GM13976 (cell line): ENCODE measurements at regions not wholly inside any gene's neighbourhood (a gene's known extent, or its start where the extent isn't known, plus 50 kb on each side); places are given as distances from the start of the nearest gene placed in this dataset.
"Not testable (repeated sequence)": the region's sequence is repeated elsewhere in the genome, so short reads cannot be mapped to it uniquely, and the experiment has no call there.

Experiments
- DNase-seq: peaks from one replicate; pipeline ENCODE4 v3.0.0; 2012; ENCODE audit warnings: low spot score
- in situ Hi-C: fragments of 300-500 bp; cut with MboI; formaldehyde crosslinking; loops from one replicate; pipeline ENCODE4 v1.12.0; 2022; ENCODE audit warnings: low sequenced_read_pairs, mixed read lengths, inconsistent platforms; ENCODE audit not compliant: unreplicated experiment
- TF ChIP-seq, protein P1 (sequence below): IDR thresholded peaks from 2 replicates; pipeline ENCODE4 v1.5.1; 2012; ENCODE audit warnings: borderline replicate concordance, mild to moderate bottlenecking; ENCODE audit not compliant: insufficient read depth; ENCODE audit errors: extremely low read depth, missing control alignments, control extremely low read depth

DNA sequence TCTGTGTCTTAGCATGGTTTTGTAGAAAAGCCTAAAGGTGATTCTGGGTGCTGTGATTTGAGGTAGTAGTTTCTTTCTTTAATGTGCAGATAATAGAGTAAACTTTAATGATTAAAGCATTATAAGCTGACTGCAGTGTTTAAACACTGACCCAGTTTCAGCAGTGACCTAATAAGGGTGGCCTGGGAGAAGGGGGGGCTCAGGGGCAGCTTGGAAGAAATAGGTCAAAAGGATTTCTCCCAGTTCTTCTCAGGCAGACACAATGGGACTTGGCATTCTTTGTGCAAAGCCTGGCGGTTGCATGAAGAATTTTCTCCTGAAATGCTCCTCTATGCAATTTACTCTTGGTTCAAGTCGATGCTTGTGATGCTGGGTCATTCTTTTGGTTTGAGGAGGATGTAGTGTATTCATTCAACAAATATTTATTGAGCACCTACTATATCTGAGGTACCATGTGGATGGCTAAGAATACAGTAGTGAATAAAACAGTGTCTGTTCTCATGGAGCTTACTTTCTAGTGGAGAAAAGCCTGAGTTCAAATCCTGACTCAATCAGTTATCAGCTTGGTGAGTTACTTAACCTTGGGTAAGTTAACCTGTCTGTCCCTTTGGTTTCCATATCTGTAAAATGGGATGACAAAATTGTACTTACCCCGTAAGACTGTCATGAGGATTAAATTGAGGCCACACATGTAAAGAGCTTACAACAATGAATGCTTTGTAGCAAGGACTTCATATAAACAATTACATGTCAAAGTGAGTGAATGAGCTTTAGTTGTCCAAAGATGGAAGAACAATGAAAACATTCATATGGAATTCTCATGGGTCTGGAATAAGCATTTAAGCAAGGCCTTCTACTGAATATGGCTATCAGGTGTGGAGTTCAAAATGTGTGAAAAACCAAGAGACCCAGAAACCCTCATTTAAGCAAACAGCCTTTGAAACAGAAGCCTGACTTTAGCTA, 210.2 kb downstream of the KCNRG start:
- in situ Hi-C loops: no loop called here
- TF ChIP-seq, protein P1, sequence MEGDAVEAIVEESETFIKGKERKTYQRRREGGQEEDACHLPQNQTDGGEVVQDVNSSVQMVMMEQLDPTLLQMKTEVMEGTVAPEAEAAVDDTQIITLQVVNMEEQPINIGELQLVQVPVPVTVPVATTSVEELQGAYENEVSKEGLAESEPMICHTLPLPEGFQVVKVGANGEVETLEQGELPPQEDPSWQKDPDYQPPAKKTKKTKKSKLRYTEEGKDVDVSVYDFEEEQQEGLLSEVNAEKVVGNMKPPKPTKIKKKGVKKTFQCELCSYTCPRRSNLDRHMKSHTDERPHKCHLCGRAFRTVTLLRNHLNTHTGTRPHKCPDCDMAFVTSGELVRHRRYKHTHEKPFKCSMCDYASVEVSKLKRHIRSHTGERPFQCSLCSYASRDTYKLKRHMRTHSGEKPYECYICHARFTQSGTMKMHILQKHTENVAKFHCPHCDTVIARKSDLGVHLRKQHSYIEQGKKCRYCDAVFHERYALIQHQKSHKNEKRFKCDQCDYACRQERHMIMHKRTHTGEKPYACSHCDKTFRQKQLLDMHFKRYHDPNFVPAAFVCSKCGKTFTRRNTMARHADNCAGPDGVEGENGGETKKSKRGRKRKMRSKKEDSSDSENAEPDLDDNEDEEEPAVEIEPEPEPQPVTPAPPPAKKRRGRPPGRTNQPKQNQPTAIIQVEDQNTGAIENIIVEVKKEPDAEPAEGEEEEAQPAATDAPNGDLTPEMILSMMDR: no peak
- no peak for DNase-seq

DNA sequence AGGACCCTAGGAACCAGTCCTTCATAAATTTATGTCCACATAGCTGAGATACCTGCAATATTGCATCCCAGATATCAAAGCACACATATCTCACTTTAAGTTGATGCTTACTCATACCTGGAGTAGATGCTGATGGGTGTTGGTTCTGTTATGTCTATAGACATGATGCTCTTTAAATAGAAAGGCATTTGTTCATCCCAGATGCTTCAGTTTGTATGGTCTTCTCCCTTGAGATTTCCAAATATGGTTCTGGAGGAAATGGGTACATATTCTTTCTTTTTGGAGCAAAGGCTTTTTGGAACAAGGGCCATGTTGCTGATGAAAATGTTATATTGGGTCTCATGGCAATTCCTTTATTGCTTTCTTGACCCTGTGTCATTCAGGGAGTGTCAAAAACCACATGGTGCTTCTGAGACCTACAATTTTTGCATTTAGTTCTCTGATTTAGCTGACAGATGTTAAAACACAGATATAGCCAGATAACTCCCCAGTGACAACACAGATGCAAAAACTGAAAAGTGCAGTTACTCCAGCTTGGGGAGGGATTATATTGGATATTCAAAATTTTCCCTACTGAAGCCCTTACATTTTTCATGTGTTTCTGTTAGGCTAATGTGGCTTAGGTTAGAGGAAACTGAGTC, 211.4 kb downstream of the KCNRG start:
- in situ Hi-C loops: no loop called here
- DNase-seq: peak; percentile 22
- TF ChIP-seq, protein P1: no peak

DNA sequence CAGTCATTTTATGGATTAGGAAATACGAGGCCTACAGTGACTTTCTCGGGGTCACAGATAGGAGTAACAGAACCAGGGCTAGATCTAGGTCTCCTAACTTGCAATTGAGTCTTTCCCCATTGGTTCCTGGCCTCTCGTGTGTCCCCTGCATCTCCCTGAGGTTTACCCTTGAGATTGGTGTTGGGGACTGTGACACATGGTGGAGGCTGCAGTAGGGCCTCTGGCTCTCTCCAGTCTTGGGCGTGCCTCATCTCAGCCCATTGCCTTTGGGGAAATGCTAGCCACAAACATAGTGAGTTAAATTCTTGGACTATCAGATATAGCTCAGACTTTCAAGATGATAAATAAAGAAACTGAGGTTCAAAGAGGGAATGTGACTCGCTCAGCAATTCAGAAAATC, 212.1 kb downstream of the KCNRG start:
- in situ Hi-C loops: no loop called here
- TF ChIP-seq, protein P1: no peak

DNA sequence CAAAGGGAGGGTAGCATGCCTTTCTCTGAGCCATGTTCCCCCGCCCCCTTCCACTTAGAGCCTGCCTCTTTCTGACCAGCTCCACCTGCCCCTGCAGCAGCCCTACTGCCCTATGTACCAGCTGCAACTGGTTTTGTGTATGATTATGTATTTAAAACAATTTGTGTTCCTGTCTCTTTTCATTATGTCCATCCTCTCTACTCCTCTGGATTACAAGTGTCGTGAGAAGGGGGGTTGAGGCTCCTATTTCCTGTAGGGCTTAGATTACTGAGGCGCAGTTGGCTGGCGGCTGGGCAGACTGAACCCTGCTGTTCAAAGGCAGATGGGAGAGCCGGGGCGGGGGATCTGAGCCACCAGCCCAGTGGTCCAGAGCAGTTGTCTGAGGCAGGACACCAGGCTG, 213.3 kb downstream of the KCNRG start:
- in situ Hi-C loops: no loop called here
- TF ChIP-seq, protein P1: no peak
- DNase-seq: no peak

More for the DNA sequence above, 212.1 kb downstream of the KCNRG start:
- DNase-seq: no peak

DNA sequence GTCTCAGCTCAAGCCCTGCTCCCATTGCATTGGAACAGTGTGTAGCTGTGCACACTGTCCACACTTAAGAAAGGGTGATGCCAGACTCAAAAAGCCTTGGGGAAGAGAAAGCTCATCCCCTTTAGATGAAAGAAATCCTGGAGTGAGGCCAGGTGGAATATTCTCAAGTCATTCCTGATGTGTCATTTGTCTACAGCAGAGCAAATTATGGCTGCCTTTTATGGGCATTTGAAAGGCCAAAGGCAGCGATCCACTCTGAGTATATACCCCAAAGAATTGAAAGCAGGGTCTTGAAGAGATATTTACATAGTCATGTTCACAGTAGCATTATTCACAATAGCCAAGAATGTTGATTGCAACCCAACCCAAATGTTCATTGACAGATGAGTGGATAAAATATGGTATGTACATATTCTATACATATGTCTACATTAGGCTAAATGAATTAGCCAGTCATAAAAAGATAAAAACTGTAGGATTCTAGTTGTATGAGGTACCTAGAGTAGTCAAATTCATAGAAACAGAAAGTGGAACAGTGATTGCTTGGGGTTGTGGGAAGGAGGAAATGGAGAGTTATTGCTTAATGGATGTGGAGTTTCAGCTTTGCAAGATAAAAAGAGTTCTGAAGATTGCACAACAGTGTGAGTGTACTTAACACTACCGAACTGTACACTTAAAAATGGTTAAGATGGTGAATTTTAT, 214.9 kb downstream of the KCNRG start:
- TF ChIP-seq, protein P1: no peak
- no peak for DNase-seq
- in situ Hi-C loops: no loop called here

DNA sequence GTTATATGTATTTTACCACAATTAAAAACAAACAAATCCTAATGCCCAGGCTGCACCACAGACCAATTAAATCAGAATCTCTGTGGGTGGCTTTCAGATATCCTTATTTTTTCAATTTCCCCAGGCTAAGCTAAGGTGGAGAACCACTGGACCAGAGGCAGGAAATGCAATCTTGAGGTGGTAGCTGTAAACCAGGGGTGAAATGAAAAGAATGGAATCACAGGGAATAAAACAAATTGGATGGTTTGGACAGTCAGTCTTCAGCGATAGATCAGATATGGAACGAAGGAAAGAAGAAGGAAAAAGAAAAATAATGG, 215.4 kb downstream of the KCNRG start:
- in situ Hi-C loops: no loop called here
- TF ChIP-seq, protein P1: no peak
- no peak for DNase-seq

DNA sequence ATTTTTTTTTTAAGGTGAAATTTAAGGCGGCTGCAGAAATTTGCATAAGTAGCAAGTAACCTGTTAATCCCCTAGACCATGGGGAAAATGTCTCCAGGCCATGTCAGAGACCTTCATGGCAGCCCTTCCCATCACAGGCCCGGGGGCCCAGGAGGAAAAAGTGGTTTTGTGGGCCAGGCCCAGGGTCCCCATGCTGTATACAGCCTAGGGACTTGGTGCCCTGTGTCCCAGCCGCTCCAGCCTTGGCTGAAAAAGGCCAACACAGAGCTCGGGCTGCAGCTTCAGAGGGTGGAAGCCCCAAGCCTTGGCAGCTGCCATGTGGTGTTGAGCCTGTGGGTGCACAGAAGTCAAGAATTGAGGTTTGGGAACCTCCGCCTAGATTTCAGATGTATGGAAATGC, 218.3 kb downstream of the KCNRG start:
- in situ Hi-C loops: not testable (repeated sequence)

More for the DNA sequence above, 218.3 kb downstream of the KCNRG start:
- DNase-seq: not testable (repeated sequence)
